GM18858 (cell line): ENCODE measurements at regions not wholly inside any gene's neighbourhood (a gene's known extent, or its start where the extent isn't known, plus 50 kb on each side); places are given as distances from the start of the nearest gene placed in this dataset.
"Not testable (repeated sequence)": the region's sequence is repeated elsewhere in the genome, so short reads cannot be mapped to it uniquely, and the experiment has no call there.

Experiments used
- ATAC-seq: cut with Tn5 transposase; IDR thresholded peaks from one replicate; pipeline ENCODE4 v1.9.1; 2021; ENCODE audit not compliant: unreplicated experiment

DNA sequence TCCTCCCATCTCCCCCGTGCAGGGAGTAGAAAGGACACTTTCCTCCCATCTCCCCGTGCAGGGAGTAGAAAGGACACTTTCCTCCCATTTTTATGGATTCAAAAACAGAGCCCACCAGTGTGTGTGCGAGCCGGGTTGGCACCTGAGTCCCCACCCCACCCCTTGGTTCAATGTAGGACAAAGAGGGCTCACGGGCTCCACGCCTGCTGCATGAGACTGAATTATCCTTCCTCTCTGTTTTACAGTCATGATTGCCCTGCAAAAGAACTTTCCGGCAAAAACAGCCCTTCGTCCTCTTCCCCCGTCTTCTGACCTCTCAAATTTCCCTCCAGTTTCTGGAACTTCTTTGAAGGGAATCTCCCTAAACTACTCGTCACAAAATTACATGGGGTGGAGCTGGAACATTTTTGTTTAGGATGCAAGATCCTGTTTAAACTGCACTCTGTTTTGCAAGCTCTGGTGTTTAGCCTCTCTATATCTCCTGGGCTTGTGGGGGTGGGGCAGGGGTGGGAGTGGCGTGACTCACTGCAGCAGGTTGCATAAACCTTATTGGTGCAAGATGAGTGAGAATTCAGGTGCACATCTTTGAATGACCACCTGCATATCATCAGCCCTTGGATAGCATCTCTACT is 99.8 kb downstream of the PSMG1 start:
- ATAC-seq: no peak

DNA sequence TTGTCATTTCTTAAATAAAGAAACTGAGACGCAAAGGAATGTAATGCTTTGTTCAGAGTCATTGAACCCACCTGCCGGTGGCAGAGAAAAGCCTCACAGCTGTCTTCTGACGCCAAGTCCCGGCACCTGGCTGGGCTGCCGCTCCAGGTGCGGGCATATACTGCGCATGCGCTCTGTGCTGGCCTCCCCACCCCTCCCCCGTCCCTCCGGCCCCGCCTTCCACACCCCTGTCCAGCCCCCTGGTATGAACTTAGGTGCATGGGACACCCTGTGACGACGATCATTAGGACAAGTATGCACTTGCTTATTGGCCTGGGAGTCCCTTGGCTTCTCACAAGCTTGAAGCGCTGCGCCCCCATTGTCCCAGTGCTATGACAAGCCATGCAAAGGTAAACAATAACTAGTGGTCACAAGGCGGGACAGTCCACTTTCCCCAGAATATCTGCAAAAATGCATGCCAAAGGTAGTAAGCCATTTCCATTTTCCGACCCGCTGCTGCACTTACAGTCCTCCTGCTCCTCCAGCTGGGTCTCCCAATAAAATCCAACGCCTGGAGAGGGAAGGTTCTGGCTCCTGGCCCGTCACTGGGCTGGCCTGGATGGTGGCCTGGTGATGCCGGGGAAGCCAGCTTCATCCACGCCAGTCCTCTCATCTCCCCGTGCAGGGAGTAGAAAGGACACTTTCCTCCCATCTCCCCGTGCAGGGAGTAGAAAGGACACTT is 100.4 kb downstream of the PSMG1 start:
- no peak for ATAC-seq

DNA sequence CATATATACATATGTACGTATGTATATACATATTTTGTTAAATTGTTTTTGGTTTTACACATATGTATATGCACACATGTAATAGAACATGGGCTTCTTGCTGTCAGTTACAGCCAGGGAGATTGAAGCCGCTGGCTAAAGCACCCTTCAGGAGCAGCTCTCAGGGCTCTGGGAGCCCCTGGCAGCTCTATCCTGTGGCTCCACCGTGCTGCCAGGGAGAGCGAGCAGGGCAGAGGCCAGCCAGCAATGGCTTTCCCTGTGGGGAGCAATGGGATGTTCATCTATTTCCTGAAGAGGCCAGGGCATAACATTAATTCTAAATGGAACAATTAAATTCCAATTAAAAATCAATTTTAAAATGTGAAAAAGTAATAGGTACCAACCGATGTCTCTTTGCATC is 102.9 kb downstream of the PSMG1 start:
- ATAC-seq: no peak

DNA sequence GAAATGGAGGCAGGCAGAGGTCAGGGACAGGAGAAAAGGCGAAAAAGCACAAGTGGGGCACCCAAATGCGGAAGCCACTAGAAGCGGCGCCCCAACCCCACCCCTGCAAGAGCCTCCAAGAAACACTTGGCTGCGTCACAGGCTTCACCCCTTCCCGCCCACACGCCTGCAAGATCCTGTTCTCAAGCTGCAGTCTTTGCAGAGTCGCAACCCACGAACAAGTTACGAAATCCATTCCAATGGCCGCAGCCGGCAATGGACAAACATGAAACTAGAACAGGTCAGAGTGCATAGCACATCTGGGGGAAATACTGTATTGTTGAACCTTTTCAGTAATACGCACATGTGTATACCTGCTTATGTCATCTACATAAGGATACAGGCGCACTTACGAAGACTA is 103.6 kb downstream of the PSMG1 start:
- ATAC-seq: no peak

DNA sequence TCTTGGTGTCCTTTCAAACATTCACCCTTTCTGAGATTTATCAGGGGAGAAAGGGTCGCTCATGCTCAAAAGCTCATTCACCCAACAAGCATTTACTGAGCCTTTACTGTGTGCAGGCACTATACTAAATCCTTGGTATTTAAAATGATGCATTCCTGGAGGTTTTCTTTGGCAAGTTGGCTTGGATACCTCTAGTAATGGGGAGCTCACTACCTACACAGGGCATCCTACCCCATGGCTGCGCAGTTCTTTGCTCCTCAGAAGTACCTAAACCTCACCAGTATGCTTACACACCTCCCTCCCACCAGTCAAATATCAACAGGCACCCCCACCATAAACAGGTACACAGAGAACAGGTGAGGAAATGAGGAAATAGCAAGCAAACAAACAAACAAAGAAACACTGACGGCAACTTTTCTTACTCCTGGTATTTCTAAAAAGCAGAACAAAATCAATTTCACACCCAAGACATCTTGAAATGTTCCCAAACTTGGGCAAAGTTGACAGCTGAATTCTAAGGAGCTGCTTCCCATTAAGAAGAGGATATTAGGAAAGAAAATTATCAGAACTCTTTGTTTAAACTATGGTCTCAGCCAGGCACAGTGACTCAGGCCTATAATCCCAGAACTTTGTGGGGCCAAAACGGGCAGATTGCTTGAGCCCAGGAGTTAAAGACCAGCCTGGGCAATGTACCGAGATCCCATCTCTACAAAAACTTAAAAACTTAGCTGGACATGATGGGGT is 104.8 kb downstream of the PSMG1 start:
- no peak for ATAC-seq

DNA sequence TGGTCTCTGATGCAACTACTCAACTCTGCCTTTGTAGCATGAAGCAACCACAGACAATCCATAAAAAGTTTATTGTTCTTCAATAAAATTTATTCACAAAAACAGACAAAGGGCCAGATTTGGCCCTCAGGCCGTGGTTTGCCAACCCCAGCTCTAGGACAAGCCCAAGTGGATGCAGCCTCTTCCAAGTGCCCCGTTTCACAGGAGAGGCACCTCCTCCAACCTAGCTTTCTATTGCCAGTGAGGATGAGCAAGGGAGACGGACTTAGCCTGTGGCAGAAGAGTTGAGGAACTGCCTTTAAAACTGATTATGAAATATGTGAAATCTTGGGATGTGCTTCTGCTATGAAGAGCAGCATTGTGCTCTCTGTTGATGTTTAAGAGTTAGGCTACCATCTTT is 105.4 kb downstream of the PSMG1 start:
- no peak for ATAC-seq

DNA sequence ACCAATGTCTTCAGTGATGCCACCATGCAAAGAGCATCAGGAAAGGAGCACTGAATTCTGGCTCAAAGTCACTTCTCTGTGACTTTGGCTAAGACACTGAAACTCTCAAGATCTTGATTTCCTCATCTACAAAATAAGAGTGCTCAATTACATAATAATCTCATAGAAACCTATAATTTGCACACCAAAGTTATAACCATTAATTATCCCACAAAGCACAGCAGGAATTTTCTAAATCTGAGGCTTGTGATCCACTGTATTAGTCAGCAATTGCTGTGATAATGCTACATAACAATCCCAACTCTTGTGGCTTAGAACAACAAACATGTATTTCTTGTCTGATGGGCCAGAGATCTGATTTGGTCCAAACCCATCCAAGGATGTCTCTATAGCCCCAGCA is 108.7 kb downstream of the PSMG1 start:
- ATAC-seq: no peak

DNA sequence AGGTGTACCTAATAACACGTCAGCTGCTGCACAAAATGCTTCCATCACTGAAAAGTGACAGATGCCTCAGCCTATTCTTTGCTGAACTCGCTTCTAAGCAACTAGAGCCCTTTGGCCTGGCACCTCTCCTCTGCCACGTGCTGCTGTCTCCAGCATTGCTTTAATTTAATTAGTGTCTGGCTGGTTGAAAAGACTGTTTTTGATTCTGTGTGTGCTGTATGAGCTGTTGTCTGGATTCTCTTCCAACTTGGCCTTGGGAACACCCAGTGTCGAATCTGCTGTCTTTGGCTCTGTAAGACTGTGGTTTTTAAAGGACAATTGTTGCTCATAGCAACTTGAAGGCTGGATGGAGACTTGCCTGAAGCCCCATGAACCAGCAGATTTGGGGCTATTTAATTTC is 109.5 kb downstream of the PSMG1 start:
- no peak for ATAC-seq

DNA sequence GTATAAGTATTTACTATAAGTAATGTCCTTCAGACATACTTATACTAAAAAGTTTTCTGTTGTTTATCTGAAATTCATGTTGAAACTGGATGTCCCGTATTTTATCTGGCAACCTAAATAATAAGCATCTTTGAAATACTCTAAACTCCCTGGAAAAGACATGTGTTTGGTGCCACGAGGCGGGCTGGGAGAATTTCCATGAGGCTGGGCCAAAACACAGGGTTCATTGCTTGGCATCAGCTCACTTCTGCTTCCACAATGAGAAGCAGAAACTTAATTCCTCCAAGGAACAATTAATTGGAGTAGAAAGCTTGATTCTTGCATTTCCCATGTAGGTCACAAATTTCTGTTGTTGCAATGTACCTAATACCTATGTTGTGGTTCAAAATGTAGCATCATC is 110.2 kb downstream of the PSMG1 start:
- ATAC-seq: no peak

DNA sequence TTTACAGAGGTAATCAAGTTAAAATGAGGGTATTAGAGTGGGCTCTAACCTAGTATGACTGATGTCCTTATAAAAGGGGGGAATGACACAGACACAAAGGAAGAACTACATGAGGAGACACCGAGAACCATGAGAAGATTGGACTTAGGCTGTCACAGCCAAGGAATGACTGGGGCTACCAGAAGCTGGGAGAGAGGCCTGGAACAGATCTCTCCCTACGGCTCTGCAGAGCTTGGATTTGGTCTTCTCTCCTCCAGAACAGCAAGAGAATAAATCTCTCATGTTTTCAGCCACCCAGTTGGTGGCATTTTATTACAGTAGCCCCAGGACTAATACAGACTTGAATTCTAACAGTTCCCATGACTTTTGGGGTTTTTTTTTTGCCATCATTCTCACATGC is 110.8 kb downstream of the PSMG1 start:
- ATAC-seq: no peak

DNA sequence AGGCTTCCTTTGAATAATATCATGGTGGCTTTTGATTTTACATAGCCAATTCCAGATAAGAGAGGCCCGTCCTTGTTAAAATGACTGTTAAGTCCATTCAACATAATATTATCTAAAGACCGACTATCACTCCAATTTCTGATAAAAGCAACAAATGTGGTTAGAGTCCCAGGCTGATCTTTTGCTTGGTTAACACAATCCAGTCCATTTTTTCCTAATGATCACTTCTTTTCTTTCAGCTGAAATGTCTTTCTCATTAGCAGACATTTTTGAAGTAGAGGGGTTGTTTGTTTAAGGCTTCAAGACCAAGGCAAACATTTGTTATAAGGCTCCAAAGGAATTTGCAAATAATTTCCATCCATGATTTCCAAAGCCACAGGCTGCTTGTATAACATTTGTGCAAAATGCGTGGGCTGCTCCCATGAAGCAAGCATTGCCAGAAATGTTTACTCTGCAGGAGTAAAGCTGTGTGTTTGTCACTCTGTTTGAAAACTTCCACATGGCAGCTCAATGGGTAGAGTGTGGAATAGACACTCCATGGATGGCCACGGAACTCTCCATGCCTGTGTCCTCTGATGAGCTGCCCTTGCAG is 111.5 kb downstream of the PSMG1 start:
- no peak for ATAC-seq

DNA sequence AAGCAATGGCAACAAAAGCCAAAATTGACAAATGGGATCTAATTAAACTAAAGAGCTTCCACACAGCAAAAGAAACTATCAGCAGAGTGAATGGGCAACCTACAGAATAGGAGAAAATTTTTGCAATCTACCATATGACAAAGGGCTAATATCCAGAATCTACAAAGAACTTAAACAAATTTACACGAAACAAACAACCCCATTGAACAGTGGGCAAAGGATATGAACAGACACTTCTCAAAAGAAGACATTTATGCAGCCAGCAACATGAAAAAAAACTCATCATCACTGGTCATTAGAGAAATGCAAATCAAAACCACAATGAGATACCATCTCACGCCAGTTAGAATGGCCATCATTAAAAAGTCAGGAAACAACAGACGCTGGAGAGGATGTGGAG is 113.4 kb downstream of the PSMG1 start:
- ATAC-seq: not testable (repeated sequence)

DNA sequence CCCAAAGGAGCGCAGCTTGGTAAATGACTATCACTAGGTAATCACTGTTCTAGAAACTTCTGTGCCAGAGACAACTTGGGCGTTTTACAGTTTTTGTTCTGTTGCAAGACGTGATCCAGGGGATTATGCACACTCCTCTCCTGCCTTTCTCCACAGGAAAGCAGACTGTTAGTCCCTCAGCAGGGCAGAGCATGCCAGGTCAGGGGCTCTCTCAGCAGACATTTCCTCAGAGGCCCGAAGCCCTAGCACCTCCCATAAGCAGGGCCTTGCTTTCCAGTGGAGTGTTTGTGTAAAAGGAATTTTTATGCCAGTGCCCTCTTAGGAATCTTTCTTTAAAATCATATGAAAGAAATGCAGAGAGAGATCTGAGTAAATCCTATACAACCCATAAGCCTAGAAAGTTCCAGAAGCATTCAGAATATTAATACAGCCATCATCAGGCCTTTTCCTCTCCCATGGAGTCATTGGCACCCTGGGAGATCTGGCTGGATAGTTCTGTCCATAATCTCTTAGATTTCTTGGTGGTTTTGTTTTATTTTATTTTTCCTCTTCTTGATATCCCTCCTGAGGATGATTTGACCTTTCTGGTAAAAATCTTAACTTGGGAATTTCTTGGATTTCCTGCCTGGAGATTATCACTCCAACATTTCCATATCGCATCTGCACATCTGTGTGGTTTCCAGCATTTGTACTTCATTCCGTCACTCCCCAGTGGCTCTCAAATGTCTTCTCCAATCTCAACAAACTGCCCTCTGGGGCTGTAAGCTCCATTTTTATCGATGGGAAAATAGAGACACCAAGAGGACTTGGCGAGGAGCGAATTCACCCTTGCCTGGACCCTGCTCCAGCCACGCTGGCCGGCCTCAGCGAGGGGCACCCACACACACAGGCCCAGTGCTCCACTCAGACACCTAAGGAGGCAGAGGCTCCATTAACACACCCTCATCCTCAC is 116.1 kb downstream of the PSMG1 start:
- no peak for ATAC-seq

DNA sequence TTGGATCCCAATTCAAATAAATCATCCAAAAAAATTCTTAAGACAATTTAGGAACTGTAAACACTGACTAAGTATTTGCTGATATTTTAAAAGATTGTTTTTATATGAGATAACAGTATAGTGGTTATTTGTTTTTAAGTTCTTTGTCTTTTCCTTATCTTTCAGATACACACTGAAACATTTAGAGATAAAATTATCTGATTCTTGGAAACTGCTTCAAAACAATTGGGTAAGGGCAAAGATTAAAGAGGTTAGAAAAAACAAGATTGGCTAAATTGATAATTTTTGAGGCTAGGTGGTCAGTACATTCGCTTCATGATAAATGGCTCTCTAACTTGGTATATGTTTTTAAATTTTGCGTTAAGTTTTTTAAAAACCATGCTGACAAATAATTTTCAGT is 117.3 kb downstream of the PSMG1 start:
- no peak for ATAC-seq

DNA sequence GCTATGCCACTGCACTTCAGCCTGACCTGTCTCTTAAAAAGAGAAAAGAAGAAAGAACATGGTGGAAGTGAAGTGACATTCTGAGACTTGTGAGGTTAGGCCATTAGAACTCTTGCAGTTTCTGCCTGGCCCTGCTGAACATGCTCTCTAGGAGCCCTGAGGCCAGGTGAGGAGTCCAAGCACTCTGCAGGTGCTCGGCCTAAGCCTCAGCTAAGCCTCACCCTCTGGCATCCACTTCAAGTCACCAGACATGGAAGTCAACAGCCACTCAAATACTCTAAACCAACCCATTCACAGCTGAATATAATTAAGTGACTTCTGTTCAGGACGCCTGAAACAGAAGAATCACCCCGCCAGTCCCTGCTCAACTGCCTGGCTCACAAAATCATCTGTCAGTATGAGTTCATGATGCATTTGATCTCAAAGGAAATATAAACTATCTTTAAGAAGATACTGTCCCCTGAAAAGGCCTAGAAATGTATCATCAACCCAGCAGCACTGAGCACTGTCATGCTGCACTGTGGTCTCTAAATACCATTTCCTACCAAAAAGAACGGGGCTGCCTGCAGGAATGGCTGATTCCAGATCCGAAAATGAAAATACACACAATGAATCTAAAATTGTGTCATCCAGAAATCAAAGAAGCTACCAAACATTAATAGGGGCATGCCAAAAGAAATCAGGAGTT is 118.8 kb downstream of the PSMG1 start:
- no peak for ATAC-seq

DNA sequence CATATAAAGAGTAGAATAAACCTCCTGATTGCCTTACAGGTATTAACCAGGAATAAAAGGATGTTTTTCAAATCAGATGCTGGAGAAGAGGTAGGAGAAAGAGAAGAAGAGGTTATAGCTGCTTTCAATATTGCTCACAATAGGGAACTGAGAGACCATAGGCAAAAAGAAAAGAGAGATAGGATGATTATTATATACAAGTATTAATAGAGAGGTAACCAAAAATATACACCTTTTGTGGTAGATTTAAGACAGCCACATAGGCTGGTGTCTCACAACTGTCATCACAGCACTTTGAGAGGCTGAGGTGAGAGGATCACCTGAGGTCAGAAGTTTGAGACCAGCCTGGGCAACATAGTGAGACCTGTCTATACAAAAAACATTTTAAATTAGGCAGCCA is 119.7 kb downstream of the PSMG1 start:
- ATAC-seq: no peak

DNA sequence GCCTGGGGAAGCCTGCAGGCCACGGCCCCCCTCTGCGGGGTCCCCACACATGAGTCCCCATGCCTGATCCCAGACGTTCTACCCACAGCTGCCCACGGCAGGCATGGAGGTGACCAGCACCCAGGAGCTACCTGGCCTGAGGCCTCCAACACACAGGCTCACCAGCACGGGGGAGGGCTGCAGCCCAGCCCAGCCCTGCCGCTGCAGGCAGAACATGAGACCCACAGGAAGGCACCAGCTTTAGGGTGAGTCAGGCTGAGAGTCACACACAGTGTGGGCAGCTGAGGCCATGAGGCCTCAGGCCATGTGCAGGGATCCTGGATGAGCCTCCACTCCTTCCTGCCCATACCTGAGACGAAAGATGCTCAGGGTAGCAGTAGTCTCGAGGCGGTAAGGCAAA is 121.1 kb downstream of the PSMG1 start:
- ATAC-seq: no peak

DNA sequence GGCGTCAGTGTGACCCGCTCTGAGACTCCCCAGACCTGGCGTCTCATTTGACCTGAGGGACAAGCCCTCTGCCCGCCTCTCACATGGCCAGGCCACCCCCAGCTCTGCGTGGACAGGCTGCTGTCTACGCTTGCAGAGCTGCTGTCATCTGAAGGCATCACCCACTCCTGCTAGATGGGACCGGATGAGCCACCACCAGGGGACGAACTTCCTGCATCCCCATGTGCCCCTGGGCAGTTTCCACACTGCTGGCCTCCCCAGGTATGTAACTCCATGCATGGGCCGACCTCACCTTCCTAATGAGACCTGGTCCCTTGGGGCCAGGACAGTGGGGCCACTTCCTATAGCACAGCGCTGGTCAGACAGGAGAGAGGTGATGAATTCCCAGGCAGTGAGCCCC is 121.5 kb downstream of the PSMG1 start:
- ATAC-seq: no peak

DNA sequence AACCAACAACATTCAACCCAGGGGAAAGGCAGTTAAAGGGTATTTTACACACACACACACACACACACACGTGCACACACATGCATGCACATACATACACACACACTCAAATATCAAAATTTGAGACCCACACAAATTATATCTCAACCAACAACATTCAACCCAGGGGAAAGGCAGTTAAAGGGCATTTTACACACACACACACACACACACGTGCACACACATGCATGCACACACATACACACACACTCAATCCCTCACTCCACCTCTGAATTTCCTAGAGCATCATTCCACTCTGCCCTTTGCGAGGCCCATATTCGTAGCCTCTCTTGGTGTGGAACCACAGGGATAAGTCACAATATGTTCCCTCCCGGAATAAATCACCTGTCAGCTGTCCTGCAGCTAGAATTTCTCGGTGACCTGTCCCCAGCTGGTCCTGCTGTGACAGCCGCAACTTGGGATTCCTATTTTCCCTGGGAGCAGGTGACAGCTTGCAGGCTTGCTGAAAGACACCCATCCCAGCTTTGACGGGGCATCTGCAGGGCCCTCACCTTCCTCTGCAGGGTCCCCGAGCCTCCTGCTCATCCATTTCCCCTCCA is 122.7 kb downstream of the PSMG1 start:
- ATAC-seq: no peak

DNA sequence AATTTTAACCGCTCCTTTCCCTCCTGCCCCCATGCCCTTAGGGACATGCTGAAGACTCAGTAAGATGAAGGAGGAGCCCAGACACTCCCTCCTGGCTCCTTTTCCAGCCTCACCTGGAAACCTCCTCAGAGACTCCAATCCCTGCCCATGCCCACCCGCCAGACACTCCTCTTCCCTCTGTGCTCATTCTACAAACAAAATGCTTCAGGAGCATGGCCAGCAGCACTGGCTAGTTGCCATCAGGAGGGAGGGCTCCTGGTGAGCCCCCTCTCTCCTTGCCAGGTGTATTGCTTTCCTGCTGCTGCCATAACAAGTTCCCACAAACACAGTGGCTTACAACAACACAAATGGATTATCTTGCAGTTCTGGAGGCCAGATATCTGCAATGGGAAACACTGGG is 126.1 kb downstream of the PSMG1 start:
- ATAC-seq: no peak
